WTC11 (cell line): ENCODE measurements at regions not wholly inside any gene's neighbourhood (a gene's known extent, or its start where the extent isn't known, plus 50 kb on each side); places are given as distances from the start of the nearest gene placed in this dataset.

Experiments
- ATAC-seq: fragments of 200-7000 bp; cut with Tn5 transposase; 2 replicates; pipeline ENCODE4 v1.10.0; 2021; ENCODE audit warnings: mild to moderate bottlenecking, moderate library complexity
- CTCF ChIA-PET: fragments of 300-600 bp; sonication (Branson Sonifier 250); formaldehyde crosslinking; loops from one replicate; lab custom pipeline; 2021; ENCODE audit warnings: antibody characterized with exemption; lab: Charles Lee
- POLR2A ChIA-PET: fragments of 350-600 bp; sonication (Branson Sonifier 250); formaldehyde crosslinking; loops from one replicate; lab custom pipeline; 2021; ENCODE audit warnings: antibody characterized with exemption; lab: Charles Lee
- DNase-seq: peaks from one replicate; pipeline ENCODE4 v3.0.0; 2021; ENCODE audit warnings: low spot score
- H3K27ac Mint-ChIP-seq: 2 replicates; pipeline ENCODE4 v1.8.0; 2021; ENCODE audit warnings: mixed read lengths
- H3K27me3 Mint-ChIP-seq: 2 replicates; pipeline ENCODE4 v1.8.0; 2021; ENCODE audit warnings: low read depth, mild to moderate bottlenecking, moderate library complexity, mixed read lengths
- H3K36me3 Mint-ChIP-seq: 2 replicates; pipeline ENCODE4 v1.8.0; 2021; ENCODE audit warnings: mixed read lengths
- H3K4me1 Mint-ChIP-seq: 2 replicates; pipeline ENCODE4 v1.8.0; 2022; ENCODE audit warnings: mixed read lengths
- H3K4me3 Mint-ChIP-seq: 2 replicates; pipeline ENCODE4 v1.8.0; 2021; ENCODE audit warnings: mild to moderate bottlenecking, moderate library complexity, mixed read lengths
- H3K9me3 Mint-ChIP-seq: 2 replicates; pipeline ENCODE4 v1.8.0; 2021; ENCODE audit warnings: mixed read lengths
- CREM ChIP-seq: sonication (generic); formaldehyde crosslinking; IDR thresholded peaks from 2 replicates; pipeline ENCODE4 v1.8.1; 2022; ENCODE audit warnings: mild to moderate bottlenecking, missing genetic modification reagents, moderate library complexity
- CTCF ChIP-seq: fragments of 200-600 bp; IDR thresholded peaks from 2 replicates; pipeline ENCODE4 v1.8.0; 2022; ENCODE audit warnings: antibody characterized with exemption
- ESRRA ChIP-seq: sonication (generic); formaldehyde crosslinking; IDR thresholded peaks from 2 replicates; pipeline ENCODE4 v1.8.1; 2022; ENCODE audit warnings: mild to moderate bottlenecking, missing genetic modification reagents, borderline replicate concordance
- FOXJ3 ChIP-seq: sonication (generic); formaldehyde crosslinking; IDR thresholded peaks from 2 replicates; pipeline ENCODE4 v1.9.0; 2021; ENCODE audit warnings: missing genetic modification reagents, mild to moderate bottlenecking, borderline replicate concordance
- GABPB1 ChIP-seq: sonication (generic); formaldehyde crosslinking; IDR thresholded peaks from 2 replicates; pipeline ENCODE4 v1.8.1; 2023; ENCODE audit warnings: mild to moderate bottlenecking, missing genetic modification reagents
- GRHL2 ChIP-seq: fragments of 250-450 bp; sonication (Bioruptor Pico); IDR thresholded peaks from 2 replicates; pipeline ENCODE4 v1.8.0; 2022; ENCODE audit warnings: mild to moderate bottlenecking, moderate library complexity; ENCODE audit not compliant: insufficient replicate concordance, severe bottlenecking
- MAX ChIP-seq: sonication (generic); formaldehyde crosslinking; IDR thresholded peaks from 2 replicates; pipeline ENCODE4 v1.8.0; 2022; ENCODE audit warnings: mild to moderate bottlenecking, missing genetic modification reagents
- MLX ChIP-seq: sonication (generic); formaldehyde crosslinking; IDR thresholded peaks from 2 replicates; pipeline ENCODE4 v1.8.1; 2023; ENCODE audit warnings: mild to moderate bottlenecking, missing genetic modification reagents, moderate library complexity
- MYBL2 ChIP-seq: sonication (generic); formaldehyde crosslinking; IDR thresholded peaks from 2 replicates; pipeline ENCODE4 v1.8.1; 2023; ENCODE audit warnings: mild to moderate bottlenecking, moderate library complexity, missing genetic modification reagents
- NR2C2 ChIP-seq: sonication (generic); formaldehyde crosslinking; IDR thresholded peaks from 2 replicates; pipeline ENCODE4 v1.8.0; 2022; ENCODE audit warnings: mild to moderate bottlenecking, missing genetic modification reagents
- PRRX2 ChIP-seq: fragments of 250-450 bp; sonication (Bioruptor Pico); IDR thresholded peaks from 2 replicates; pipeline ENCODE4 v1.8.0; 2021; ENCODE audit warnings: mild to moderate bottlenecking
- RELA ChIP-seq: sonication (generic); formaldehyde crosslinking; IDR thresholded peaks from 2 replicates; pipeline ENCODE4 v1.8.1; 2022; ENCODE audit warnings: missing genetic modification reagents, mild to moderate bottlenecking, borderline replicate concordance
- RORB ChIP-seq: fragments of 250-450 bp; sonication (Bioruptor Pico); IDR thresholded peaks from 2 replicates; pipeline ENCODE4 v1.9.0; 2021; ENCODE audit warnings: mild to moderate bottlenecking
- SMAD3 ChIP-seq: sonication (generic); formaldehyde crosslinking; IDR thresholded peaks from 2 replicates; pipeline ENCODE4 v1.8.0; 2022; ENCODE audit warnings: missing genetic modification reagents, mild to moderate bottlenecking, borderline replicate concordance
- ZBTB21 ChIP-seq: sonication (generic); formaldehyde crosslinking; IDR thresholded peaks from 2 replicates; pipeline ENCODE4 v1.8.1; 2023; ENCODE audit warnings: mild to moderate bottlenecking, missing genetic modification reagents, borderline replicate concordance
- ZNF423 ChIP-seq: fragments of 250-450 bp; sonication (Bioruptor Pico); IDR thresholded peaks from 2 replicates; pipeline ENCODE4 v2.1.2; 2022; ENCODE audit warnings: mild to moderate bottlenecking, moderate library complexity
- ZNF512 ChIP-seq: sonication (generic); formaldehyde crosslinking; IDR thresholded peaks from 2 replicates; pipeline ENCODE4 v1.8.1; 2022; ENCODE audit warnings: missing genetic modification reagents, borderline replicate concordance
- TF ChIP-seq, protein P1 (sequence below): sonication (generic); formaldehyde crosslinking; IDR thresholded peaks from 2 replicates; pipeline ENCODE4 v1.8.1; 2022; ENCODE audit warnings: mild to moderate bottlenecking, missing genetic modification reagents, moderate library complexity, borderline replicate concordance
- TF ChIP-seq, protein P2 (sequence below): sonication (generic); formaldehyde crosslinking; IDR thresholded peaks from 2 replicates; pipeline ENCODE4 v1.8.1; 2022; ENCODE audit warnings: mild to moderate bottlenecking, moderate library complexity, missing genetic modification reagents

DNA sequence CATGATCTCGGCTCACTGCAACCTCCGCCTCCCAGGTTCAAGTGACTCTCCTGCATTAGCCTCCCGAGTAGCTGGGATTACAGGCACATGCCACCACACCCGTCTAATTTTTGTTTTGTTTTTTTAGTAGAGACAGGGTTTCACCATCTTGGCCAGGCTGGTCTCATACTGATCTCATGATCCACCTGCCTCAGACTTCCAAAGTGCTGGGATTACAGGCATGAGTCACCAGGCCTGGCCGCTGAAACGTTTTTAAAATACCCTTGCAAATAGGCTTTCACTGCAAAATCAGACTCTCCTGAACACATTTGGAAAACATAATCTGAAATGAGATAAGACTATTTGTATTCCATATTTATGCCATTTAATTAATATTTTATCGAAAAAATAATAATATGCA is 826.1 kb upstream of the CNTN5 start:
- no peaks in the 10 kb centered on the region for H3K36me3 Mint-ChIP-seq
- TF ChIP-seq RORB = no peak
- no peak for TF ChIP-seq RELA (CRISPR knock-in tag)
- TF ChIP-seq NR2C2 = no peak
- TF ChIP-seq ZBTB21 = no peak
- no peak for TF ChIP-seq MLX (CRISPR knock-in tag)
- TF ChIP-seq, protein P1, sequence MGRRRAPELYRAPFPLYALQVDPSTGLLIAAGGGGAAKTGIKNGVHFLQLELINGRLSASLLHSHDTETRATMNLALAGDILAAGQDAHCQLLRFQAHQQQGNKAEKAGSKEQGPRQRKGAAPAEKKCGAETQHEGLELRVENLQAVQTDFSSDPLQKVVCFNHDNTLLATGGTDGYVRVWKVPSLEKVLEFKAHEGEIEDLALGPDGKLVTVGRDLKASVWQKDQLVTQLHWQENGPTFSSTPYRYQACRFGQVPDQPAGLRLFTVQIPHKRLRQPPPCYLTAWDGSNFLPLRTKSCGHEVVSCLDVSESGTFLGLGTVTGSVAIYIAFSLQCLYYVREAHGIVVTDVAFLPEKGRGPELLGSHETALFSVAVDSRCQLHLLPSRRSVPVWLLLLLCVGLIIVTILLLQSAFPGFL = no peak
- TF ChIP-seq, protein P2, sequence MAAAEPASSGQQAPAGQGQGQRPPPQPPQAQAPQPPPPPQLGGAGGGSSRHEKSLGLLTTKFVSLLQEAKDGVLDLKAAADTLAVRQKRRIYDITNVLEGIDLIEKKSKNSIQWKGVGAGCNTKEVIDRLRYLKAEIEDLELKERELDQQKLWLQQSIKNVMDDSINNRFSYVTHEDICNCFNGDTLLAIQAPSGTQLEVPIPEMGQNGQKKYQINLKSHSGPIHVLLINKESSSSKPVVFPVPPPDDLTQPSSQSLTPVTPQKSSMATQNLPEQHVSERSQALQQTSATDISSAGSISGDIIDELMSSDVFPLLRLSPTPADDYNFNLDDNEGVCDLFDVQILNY (CRISPR knock-in tag) = no peak
- no peak for TF ChIP-seq GABPB1 (CRISPR knock-in tag)
- TF ChIP-seq ESRRA (CRISPR knock-in tag) = no peak
- TF ChIP-seq GRHL2 = no peak
- no peak for TF ChIP-seq FOXJ3 (CRISPR knock-in tag)
- TF ChIP-seq ZNF423 = no peak
- no peak for TF ChIP-seq ZNF512 (CRISPR knock-in tag)
- ATAC-seq = no peak
- H3K9me3 Mint-ChIP-seq = no peaks in the 10 kb centered on the region
- ChIA-PET POLR2A (no interaction called here), CTCF (no interaction called here)
- H3K27me3 Mint-ChIP-seq = no peaks in the 10 kb centered on the region
- no peak for DNase-seq
- no peak overlapping the region for H3K27ac Mint-ChIP-seq
- no peak overlapping the region for H3K4me3 Mint-ChIP-seq
- H3K4me1 Mint-ChIP-seq = no peaks in the 10 kb centered on the region

GRCh38 chr11:98195300-98195699 is 825.4 kb upstream of the CNTN5 start:
- ATAC-seq = no peak
- Mint-ChIP-seq H3K4me1 (no peaks in the 10 kb centered on the region), H3K4me3 (no peak overlapping the region), H3K27me3 (no peaks in the 10 kb centered on the region), H3K9me3 (no peaks in the 10 kb centered on the region), H3K36me3 (no peaks in the 10 kb centered on the region), H3K27ac (no peak overlapping the region)
- POLR2A ChIA-PET = no interaction called here
- DNase-seq = no peak
- TF ChIP-seq PRRX2 (CRISPR knock-in tag) (no peak), MYBL2 (no peak), CREM (CRISPR knock-in tag) (no peak), MAX (no peak), SMAD3 (CRISPR knock-in tag) (no peak), MLX (CRISPR knock-in tag) (no peak), CTCF (no peak), RELA (CRISPR knock-in tag) (no peak), ZNF512 (CRISPR knock-in tag) (no peak)
- TF ChIP-seq, protein P1 = no peak
- TF ChIP-seq, all 79 proteins: peak for 0
- CTCF ChIA-PET = no interaction called here
